ENCODE measurements at regions not wholly inside any gene's neighbourhood (a gene's known extent, or its start where the extent isn't known, plus 50 kb on each side); places are given as distances from the start of the nearest gene placed in this dataset.

DNA sequence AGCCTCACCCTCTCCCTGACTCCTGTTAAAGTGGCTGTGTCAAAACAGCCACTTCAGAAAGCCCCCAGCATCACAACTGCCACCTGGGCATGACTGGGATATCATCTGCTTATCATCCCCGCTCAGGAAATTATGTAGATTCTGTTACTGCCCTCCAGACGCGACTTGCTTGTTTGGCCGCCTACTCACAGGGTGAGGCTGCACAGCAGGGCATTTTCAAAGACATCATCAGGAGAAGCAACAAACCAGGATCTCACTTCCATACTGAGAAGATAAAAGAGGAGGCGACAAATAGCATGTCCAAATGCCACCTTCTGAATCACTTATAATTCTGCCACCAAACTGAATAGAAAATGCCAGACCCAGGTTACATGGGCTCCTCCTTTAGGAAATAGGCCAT lies 94.8 kb downstream of the MIS18A start:
- no peak for TF ChIP-seq CTCF (conservative IDR thresholded peaks at IDR 0.05)
- Mint-ChIP-seq H3K27me3 (peaks cover 12% of the 10 kb centered on the region), H3K9me3 (peaks cover 6% of the 10 kb centered on the region), H3K36me3 (no peaks in the 10 kb centered on the region), H3K4me1 (ENCODE audit: unreplicated experiment) (peaks cover 20% of the 10 kb centered on the region), H3K4me3 (no peak overlapping the region), H3K27ac (no peak overlapping the region)
- no peak for DNase-seq (ENCODE audit: extremely low spot score, unreplicated experiment)

DNA sequence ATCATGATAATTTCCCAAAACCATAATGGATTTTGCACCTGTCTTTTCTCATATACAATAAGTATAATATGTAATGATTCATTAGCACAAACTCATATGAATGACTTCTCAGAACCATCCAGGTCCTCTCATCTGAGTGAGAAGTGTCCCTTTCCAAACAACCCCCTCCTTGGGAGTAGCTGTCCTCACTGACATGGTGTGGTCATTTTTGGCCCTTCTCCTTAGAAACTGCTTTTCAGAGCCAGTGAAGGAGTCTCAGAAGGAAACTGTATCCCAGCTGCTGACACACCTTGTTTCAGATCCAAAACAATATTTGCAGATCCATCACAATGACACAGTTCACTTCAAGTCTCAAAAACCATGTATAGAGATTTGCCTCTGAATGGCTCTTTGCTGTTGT lies 95.5 kb downstream of the MIS18A start:
- Mint-ChIP-seq H3K4me3 (no peak overlapping the region), H3K27me3 (peaks cover 12% of the 10 kb centered on the region), H3K36me3 (no peaks in the 10 kb centered on the region), H3K27ac (no peak overlapping the region), H3K4me1 (ENCODE audit: unreplicated experiment) (peaks cover 20% of the 10 kb centered on the region), H3K9me3 (peaks cover 6% of the 10 kb centered on the region)
- no peak for TF ChIP-seq CTCF (conservative IDR thresholded peaks at IDR 0.05)
- DNase-seq (ENCODE audit: extremely low spot score, unreplicated experiment): no peak

- H3K27me3 Mint-ChIP-seq: peaks cover 12% of the 10 kb centered on the region
- no peak overlapping the region for H3K27ac Mint-ChIP-seq
- peaks cover 6% of the 10 kb centered on the region for H3K9me3 Mint-ChIP-seq
- no peak for TF ChIP-seq CTCF (conservative IDR thresholded peaks at IDR 0.05)
- no peak overlapping the region for H3K4me3 Mint-ChIP-seq
- peaks cover 20% of the 10 kb centered on the region for H3K4me1 Mint-ChIP-seq (ENCODE audit: unreplicated experiment)
- H3K36me3 Mint-ChIP-seq: no peaks in the 10 kb centered on the region
- DNase-seq (ENCODE audit: extremely low spot score, unreplicated experiment): no peak
Observed at GRCh38 chr21:32182449-32182848, 96.4 kb downstream of the MIS18A start.

- TF ChIP-seq CTCF (conservative IDR thresholded peaks at IDR 0.05): no peak
- peaks cover 20% of the 10 kb centered on the region for H3K4me1 Mint-ChIP-seq (ENCODE audit: unreplicated experiment)
- H3K36me3 Mint-ChIP-seq: no peaks in the 10 kb centered on the region
- no peak overlapping the region for H3K4me3 Mint-ChIP-seq
- peaks cover 12% of the 10 kb centered on the region for H3K27me3 Mint-ChIP-seq
- peaks cover 6% of the 10 kb centered on the region for H3K9me3 Mint-ChIP-seq
- DNase-seq (ENCODE audit: extremely low spot score, unreplicated experiment): no peak
- H3K27ac Mint-ChIP-seq: no peak overlapping the region
Observed at GRCh38 chr21:32181457-32181856, 97.4 kb downstream of the MIS18A start.

DNA sequence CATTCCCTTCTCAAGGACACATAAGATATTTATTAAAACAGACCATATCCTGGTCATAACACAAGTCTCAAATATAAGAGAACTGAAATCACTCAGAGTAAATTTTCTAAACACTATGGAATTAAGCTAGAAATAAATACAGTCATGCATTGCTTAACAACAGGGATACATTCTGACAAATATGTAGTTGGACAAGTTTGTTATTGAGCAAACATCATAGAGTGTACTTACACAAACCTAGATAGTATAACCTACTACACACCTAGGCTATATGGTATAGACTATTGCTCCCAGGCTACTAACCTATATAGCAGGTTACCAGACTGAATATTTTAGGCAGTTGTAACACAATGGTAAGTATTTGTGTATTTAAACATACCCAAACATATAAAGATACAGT lies 104.0 kb downstream of the MIS18A start:
- Mint-ChIP-seq H3K27me3 (no peaks in the 10 kb centered on the region), H3K36me3 (no peaks in the 10 kb centered on the region), H3K9me3 (no peaks in the 10 kb centered on the region), H3K27ac (no peak overlapping the region), H3K4me1 (ENCODE audit: unreplicated experiment) (no peaks in the 10 kb centered on the region), H3K4me3 (no peak overlapping the region)
- no peak for DNase-seq (ENCODE audit: extremely low spot score, unreplicated experiment)
- no peak for TF ChIP-seq CTCF (conservative IDR thresholded peaks at IDR 0.05)

DNA sequence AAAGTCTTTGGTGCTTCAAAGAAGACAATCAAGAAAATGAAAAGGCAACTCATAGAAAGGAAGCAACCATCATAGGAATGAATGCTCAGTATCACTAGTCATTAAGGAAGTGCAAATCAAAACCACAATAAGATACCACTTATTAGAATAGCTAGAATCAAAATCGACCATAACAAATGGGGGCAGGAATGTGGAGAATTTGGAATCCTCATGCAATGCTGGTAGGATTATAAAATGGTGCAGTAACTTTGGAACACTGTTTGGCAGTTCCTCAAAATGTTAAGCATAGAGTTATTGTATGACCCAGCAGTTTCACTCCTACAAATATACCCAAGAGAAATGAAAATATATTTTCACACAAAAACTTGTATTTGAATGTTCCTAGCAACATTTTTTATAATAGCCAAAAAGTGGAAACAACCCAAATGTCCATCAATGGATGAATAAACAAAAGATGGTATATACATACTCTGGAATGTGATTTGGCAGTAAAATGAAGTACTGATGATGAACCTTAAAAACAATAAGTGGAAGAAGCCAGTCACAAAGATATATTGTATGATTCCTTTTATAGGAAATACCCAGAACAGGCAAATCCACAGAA lies 105.6 kb downstream of the MIS18A start:
- no peak overlapping the region for H3K27ac Mint-ChIP-seq
- DNase-seq (ENCODE audit: extremely low spot score, unreplicated experiment): no peak
- no peaks in the 10 kb centered on the region for H3K9me3 Mint-ChIP-seq
- H3K4me1 Mint-ChIP-seq (ENCODE audit: unreplicated experiment): no peaks in the 10 kb centered on the region
- H3K4me3 Mint-ChIP-seq: no peak overlapping the region
- no peaks in the 10 kb centered on the region for H3K36me3 Mint-ChIP-seq
- no peak for TF ChIP-seq CTCF (conservative IDR thresholded peaks at IDR 0.05)
- no peaks in the 10 kb centered on the region for H3K27me3 Mint-ChIP-seq
